Retinal pigment epithelial cell (primary cell): ENCODE measurements at regions not wholly inside any gene's neighbourhood (a gene's known extent, or its start where the extent isn't known, plus 50 kb on each side); places are given as distances from the start of the nearest gene placed in this dataset.

Experiments
- DNase-seq: peaks from one replicate; pipeline ENCODE4 v3.0.0-alpha.2; 2010; ENCODE audit warnings: low read depth
- H3K4me3 ChIP-seq: 2 replicates; pipeline ENCODE4 v1.5.1; 2011; ENCODE audit warnings: mild to moderate bottlenecking, low read length, control low read depth, moderate library complexity
- TF ChIP-seq, protein P1 (sequence below): conservative IDR thresholded peaks from 2 replicates; pipeline ENCODE4 v1.5.1; 2011; ENCODE audit warnings: low read depth, low read length, control low read depth, inconsistent platforms

DNA sequence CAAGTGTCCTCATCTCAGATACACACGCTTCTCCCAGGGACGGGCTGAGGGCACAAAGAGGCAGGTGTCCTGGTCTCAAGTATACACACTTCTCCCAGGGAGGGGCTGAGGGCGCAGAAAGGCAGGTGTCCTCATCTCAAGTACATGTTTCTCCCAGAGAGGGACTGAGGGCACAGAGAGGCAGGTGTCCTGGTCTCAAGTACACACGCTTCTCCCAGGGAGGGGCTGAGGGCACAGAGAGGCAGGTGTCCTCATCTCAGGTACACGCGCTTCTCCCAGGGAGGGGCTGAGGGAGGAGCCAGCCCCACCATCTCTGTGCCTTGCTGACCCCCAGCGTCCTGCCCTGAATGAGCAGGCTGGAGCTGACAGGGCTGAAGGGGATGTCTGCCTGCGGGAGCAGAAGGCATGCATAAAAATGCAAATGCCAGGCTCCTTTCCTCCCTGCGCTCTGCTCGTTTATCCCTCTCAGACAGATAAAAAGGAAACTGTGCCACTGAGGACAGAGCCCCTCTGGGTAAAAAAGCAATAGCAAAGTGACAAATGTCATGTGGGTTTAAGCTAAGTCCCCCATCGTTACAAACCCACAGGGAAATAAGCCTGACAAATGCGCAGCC, 96.1 kb upstream of the UQCRFS1 start:
- H3K4me3 ChIP-seq, result no peak overlapping the region
- DNase-seq, result no peak
- TF ChIP-seq, protein P1, sequence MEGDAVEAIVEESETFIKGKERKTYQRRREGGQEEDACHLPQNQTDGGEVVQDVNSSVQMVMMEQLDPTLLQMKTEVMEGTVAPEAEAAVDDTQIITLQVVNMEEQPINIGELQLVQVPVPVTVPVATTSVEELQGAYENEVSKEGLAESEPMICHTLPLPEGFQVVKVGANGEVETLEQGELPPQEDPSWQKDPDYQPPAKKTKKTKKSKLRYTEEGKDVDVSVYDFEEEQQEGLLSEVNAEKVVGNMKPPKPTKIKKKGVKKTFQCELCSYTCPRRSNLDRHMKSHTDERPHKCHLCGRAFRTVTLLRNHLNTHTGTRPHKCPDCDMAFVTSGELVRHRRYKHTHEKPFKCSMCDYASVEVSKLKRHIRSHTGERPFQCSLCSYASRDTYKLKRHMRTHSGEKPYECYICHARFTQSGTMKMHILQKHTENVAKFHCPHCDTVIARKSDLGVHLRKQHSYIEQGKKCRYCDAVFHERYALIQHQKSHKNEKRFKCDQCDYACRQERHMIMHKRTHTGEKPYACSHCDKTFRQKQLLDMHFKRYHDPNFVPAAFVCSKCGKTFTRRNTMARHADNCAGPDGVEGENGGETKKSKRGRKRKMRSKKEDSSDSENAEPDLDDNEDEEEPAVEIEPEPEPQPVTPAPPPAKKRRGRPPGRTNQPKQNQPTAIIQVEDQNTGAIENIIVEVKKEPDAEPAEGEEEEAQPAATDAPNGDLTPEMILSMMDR, result no peak

DNA sequence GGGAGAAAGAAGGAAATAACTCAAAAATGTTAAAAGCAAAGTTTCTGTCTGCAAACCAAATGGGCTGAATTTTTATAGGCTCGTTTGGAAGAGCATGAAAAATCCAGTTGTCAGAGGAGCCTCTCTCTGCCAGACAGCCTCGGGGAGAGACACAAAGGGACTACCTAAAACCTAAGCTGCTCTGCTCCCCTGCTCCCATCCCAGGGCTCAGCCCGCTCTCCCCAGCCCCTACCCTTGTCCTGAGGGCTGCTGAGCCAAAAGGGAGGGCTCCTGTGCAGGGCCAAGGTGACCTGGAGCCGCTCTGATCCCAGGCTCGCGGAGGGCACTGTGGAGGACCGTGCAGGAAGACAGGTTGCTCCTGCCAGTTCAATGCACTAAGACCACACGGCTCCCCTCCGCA, 96.7 kb upstream of the UQCRFS1 start:
- TF ChIP-seq, protein P1, result no peak
- DNase-seq, result no peak
- no peak overlapping the region for H3K4me3 ChIP-seq

DNA sequence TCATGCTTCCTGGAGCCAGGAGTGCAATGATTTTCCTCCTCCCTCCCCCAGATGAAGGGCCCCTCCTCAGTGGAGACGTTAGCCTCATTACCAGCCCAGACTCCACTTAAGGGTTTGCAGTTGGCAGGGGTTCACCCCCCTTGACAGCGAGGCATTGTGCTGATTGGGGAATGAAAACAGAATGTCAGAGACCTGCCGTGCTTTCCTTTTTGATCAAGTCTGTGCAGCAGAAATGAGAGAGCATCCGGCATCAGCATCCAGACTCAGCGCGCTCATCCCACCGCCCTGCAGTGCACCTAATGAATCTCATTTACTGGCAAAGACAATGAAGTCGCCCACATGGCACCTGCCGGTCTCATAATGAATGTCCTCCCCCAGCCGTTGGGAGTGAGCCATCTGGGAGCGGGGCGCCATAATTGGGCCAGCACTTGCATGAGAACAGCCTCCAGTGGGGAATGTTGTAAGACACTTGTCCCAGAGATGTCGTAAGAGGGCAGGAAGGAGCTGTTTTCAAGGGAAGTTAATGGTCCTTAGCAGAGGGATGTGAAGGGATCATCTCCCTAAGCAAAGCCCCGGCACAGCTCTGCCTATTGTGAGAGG, 98.3 kb upstream of the UQCRFS1 start:
- H3K4me3 ChIP-seq, result no peak overlapping the region
- no peak for DNase-seq
- TF ChIP-seq, protein P1, result no peak

DNA sequence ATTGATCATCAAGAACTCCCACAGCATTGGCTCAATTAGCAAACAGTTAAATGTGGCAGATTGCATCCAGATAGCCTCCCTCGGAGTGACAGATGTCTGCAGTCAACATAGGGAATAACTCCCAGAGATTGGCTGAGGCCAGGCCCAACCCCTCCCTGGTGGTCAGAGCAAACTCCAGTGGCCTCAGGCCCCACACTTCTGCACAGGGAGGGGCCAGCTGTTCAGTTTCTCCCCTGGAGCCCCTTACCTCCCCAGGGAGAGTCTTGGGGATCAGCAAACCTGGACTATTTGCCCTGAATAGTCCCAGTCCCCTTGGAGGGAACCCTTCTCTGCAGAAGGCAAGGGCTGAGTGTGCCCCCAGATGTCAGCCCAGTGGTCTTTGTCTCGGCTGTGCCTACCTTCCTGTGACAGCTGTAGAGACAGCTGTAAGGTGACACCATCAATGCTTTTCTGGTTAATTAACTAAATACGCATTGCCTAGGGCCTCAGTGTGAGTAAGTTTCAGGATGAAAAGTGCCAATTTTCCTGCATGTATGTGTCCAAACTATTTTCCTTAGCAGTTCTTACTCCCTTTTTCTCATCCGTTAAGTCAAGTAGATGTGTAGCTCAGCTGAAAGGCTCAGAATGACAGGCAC, 102.7 kb upstream of the UQCRFS1 start:
- no peak overlapping the region for H3K4me3 ChIP-seq
- TF ChIP-seq, protein P1, result no peak
- DNase-seq, result no peak

DNA sequence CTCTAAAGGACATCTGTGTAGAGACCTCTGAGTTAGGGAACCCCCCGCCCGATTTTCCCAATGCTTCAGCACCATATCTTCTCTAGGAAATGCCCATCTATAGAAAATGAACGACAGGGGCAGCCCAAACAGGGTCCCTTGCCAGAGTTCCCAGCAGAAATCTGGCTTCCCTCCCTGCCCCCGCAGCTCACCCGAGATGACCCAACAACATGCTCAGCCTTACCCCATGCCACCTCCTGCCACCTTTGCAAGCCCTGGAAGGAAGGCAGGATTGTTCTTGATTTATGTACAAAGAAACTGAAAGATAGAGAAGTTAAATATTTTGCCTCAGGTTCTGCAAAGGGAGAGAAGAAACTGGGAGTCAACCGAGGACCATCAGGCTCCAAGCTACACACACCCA, 105.6 kb upstream of the UQCRFS1 start:
- TF ChIP-seq, protein P1, result no peak
- no peak for DNase-seq

DNA sequence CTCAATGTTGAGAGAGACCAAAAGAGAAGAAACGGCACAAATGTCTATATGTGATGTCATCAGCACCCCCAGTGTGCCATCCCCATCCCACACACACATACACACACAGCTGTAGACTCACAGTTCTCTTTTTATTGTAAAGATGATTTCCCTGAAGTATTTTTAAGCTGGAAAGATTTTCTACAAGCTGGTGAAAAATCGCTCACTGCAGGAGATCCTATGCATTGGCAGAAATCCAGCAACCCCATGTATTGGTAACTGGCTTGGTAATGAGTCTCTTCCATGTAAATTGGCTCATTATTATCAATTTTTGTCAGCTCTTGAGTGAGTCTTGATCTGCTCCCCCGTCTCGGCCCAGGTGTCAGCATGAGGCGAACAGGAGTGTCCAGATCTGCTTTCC, 107.1 kb upstream of the UQCRFS1 start:
- TF ChIP-seq, protein P1, result no peak
- no peak for DNase-seq
- no peak overlapping the region for H3K4me3 ChIP-seq

More for the DNA sequence above, 105.6 kb upstream of the UQCRFS1 start:
- no peak overlapping the region for H3K4me3 ChIP-seq

DNA sequence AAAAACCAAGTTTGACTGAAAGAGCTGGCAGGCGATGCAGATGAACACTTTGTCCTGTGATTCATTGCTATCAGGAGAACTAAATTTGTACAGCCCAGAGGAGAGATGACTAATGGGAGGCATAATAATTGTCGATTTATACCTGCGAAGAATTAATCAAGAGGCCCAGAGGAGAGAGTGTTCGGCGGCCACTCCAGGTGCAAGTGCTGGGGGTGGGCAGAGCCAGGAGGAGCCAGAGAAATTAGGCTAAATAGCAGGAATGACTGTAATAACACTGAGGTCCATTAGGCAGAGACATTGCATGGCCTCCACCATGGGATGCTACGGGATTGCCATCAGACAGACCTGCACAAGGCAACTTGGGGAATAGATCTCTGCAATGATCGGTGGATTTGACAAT, 107.7 kb upstream of the UQCRFS1 start:
- TF ChIP-seq, protein P1, result no peak
- no peak for DNase-seq

More for the DNA sequence above, 107.7 kb upstream of the UQCRFS1 start:
- H3K4me3 ChIP-seq, result no peak overlapping the region
